PC-9 (cell line): ENCODE measurements at regions not wholly inside any gene's neighbourhood (a gene's known extent, or its start where the extent isn't known, plus 50 kb on each side); places are given as distances from the start of the nearest gene placed in this dataset.
"Not testable (repeated sequence)": the region's sequence is repeated elsewhere in the genome, so short reads cannot be mapped to it uniquely, and the experiment has no call there.

ENCODE experiments used
- BruUV-seq: library from RNA; stranded (reverse); fragments of 400-500 nt; replicated peaks from 2 replicates; lab custom pipeline; 2021; lab: Mats Ljungman, UMichigan
- CTCF ChIA-PET: fragments of 300-600 bp; sonication (Branson Sonifier 250); formaldehyde crosslinking; loops from one replicate; lab custom pipeline; 2022; ENCODE audit warnings: antibody characterized with exemption; lab: Charles Lee
- POLR2A ChIA-PET: fragments of 300-600 bp; sonication (Branson Sonifier 250); formaldehyde crosslinking; loops from one replicate; lab custom pipeline; 2022; ENCODE audit warnings: antibody characterized with exemption; ENCODE audit not compliant: unreplicated experiment; lab: Charles Lee
- DNase-seq, 2 experiments: peaks; one replicate each; pipeline versions ENCODE4 v3.0.0 to v3.0.0-alpha.2; 2015 to 2022; ENCODE audit warnings: mixed read lengths in 1 of 2
- H2AFZ ChIP-seq: fragments of 200-600 bp; sonication (generic); 2 replicates; pipeline ENCODE4 v1.8.1; 2017; ENCODE audit warnings: antibody characterized with exemption
- H3F3A ChIP-seq: fragments of 200-600 bp; sonication (generic); 2 replicates; pipeline ENCODE4 v1.8.1; 2017; ENCODE audit warnings: antibody characterized with exemption, mild to moderate bottlenecking, low read depth; ENCODE audit not compliant: insufficient read depth
- H3K27ac ChIP-seq: fragments of 200-600 bp; sonication (generic); 2 replicates; pipeline ENCODE4 v1.6.1; 2016; ENCODE audit warnings: mixed run types
- H3K27me3 ChIP-seq: fragments of 200-600 bp; sonication (generic); 2 replicates; pipeline ENCODE4 v1.6.1; 2016; ENCODE audit warnings: low read depth, mixed run types; ENCODE audit not compliant: insufficient read depth
- H3K36me3 ChIP-seq: fragments of 200-600 bp; sonication (generic); 2 replicates; pipeline ENCODE4 v1.6.1; 2016; ENCODE audit warnings: low read depth, mixed run types
- H3K4me1 ChIP-seq: fragments of 200-600 bp; sonication (generic); replicated peaks from 2 replicates; pipeline ENCODE4 v1.6.1; 2016; ENCODE audit warnings: mixed run types; ENCODE audit not compliant: insufficient read depth
- H3K4me2 ChIP-seq: fragments of 200-600 bp; sonication (generic); 2 replicates; pipeline ENCODE4 v1.6.1; 2017; ENCODE audit warnings: mixed run types
- H3K4me3 ChIP-seq: fragments of 200-600 bp; sonication (generic); 2 replicates; pipeline ENCODE4 v1.6.1; 2016; ENCODE audit warnings: mixed run types
- H3K79me2 ChIP-seq: fragments of 200-600 bp; sonication (generic); 2 replicates; pipeline ENCODE4 v1.6.1; 2017; ENCODE audit warnings: low read depth, mixed run types
- H3K9me2 ChIP-seq: fragments of 200-600 bp; sonication (generic); 2 replicates; pipeline ENCODE4 v1.8.1; 2017; ENCODE audit warnings: mild to moderate bottlenecking; ENCODE audit not compliant: insufficient read depth
- H3K9me3 ChIP-seq: fragments of 200-600 bp; sonication (generic); 2 replicates; pipeline ENCODE4 v1.8.1; 2016; ENCODE audit warnings: low read depth; ENCODE audit not compliant: insufficient read depth
- H4K20me1 ChIP-seq: fragments of 200-600 bp; sonication (generic); 2 replicates; pipeline ENCODE4 v1.8.1; 2017; ENCODE audit not compliant: insufficient read depth
- CTCF ChIP-seq: fragments of 200-600 bp; sonication (generic); conservative IDR thresholded peaks from 2 replicates; pipeline ENCODE4 v1.6.1; 2017; ENCODE audit warnings: mixed run types, antibody characterized with exemption, mild to moderate bottlenecking, moderate library complexity
- EZH2 ChIP-seq: fragments of 200-600 bp; sonication (generic); IDR thresholded peaks from 2 replicates; pipeline ENCODE4 v1.8.0; 2017; ENCODE audit warnings: antibody characterized with exemption, low read depth
- intact Hi-C: fragments of 100-400 bp; cut with micrococcal nuclease; formaldehyde crosslinking; loops from one replicate; pipeline ENCODE4 v1.10.0; 2022; ENCODE audit not compliant: unreplicated experiment

- BruUV-seq = no TSS peak
- no peaks in the 10 kb centered on the region for H3F3A ChIP-seq
- H3K9me2 ChIP-seq = no peaks in the 10 kb centered on the region
- CTCF ChIA-PET = no interaction called here
- H3K27ac ChIP-seq = no peak overlapping the region
- no peaks in the 10 kb centered on the region for H3K4me1 ChIP-seq
- DNase-seq = no peak
- TF ChIP-seq CTCF (no peak), EZH2 (no peak)
- H3K36me3 ChIP-seq = no peaks in the 10 kb centered on the region
- no peak overlapping the region for H3K4me3 ChIP-seq
- H3K79me2 ChIP-seq = no peaks in the 10 kb centered on the region
- no peaks in the 10 kb centered on the region for H4K20me1 ChIP-seq
- no peaks in the 10 kb centered on the region; the same call in 1 of the 2 replicates for H3K9me3 ChIP-seq
- intact Hi-C loops = no loop called here
- H2AFZ ChIP-seq = no peak overlapping the region
- POLR2A ChIA-PET = no interaction called here
- H3K27me3 ChIP-seq = no peaks in the 10 kb centered on the region
- H3K4me2 ChIP-seq = no peak overlapping the region
Measured at GRCh38 chr2:66153941-66154340, 281.0 kb upstream of the MEIS1 start.

GRCh38 chr2:66145490-66145889 is 289.4 kb upstream of the MEIS1 start:
- no peak overlapping the region for H2AFZ ChIP-seq
- H4K20me1 ChIP-seq = no peaks in the 10 kb centered on the region
- BruUV-seq = no TSS peak
- no peak overlapping the region for H3K4me2 ChIP-seq
- H3K4me3 ChIP-seq = no peak overlapping the region
- POLR2A ChIA-PET = no interaction called here
- no peak for DNase-seq
- H3K36me3 ChIP-seq = no peaks in the 10 kb centered on the region
- no peak overlapping the region for H3K27ac ChIP-seq
- no peaks in the 10 kb centered on the region for H3F3A ChIP-seq
- no peaks in the 10 kb centered on the region for H3K9me3 ChIP-seq
- H3K9me2 ChIP-seq = no peaks in the 10 kb centered on the region
- no peaks in the 10 kb centered on the region for H3K27me3 ChIP-seq
- no peaks in the 10 kb centered on the region for H3K4me1 ChIP-seq
- CTCF ChIA-PET = no interaction called here
- intact Hi-C loops = no loop called here
- TF ChIP-seq CTCF (no peak), EZH2 (no peak)
- no peaks in the 10 kb centered on the region for H3K79me2 ChIP-seq

- H3K9me2 ChIP-seq, H3K4me3 ChIP-seq, H3F3A ChIP-seq, intact Hi-C loops, H4K20me1 ChIP-seq, POLR2A ChIA-PET, CTCF ChIA-PET, H3K27ac ChIP-seq, H2AFZ ChIP-seq, H3K9me3 ChIP-seq, H3K36me3 ChIP-seq, BruUV-seq, H3K27me3 ChIP-seq, DNase-seq, H3K79me2 ChIP-seq, H3K4me2 ChIP-seq, H3K4me1 ChIP-seq: not testable (repeated sequence)
Measured at GRCh38 chr2:66144324-66144723, 290.6 kb upstream of the MEIS1 start.

- Histone ChIP-seq H3K27me3 (no peaks in the 10 kb centered on the region), H2AFZ (no peak overlapping the region), H3K4me2 (no peak overlapping the region), H3K27ac (no peak overlapping the region), H3K9me2 (no peaks in the 10 kb centered on the region), H3K79me2 (no peaks in the 10 kb centered on the region), H3K4me3 (no peak overlapping the region), H3F3A (no peaks in the 10 kb centered on the region), H3K36me3 (no peaks in the 10 kb centered on the region), H3K4me1 (no peaks in the 10 kb centered on the region), H3K9me3 (no peaks in the 10 kb centered on the region), H4K20me1 (no peaks in the 10 kb centered on the region)
- BruUV-seq = no TSS peak
- intact Hi-C loops = no loop called here
- CTCF ChIA-PET = no interaction called here
- POLR2A ChIA-PET = no interaction called here
- TF ChIP-seq CTCF (no peak), EZH2 (no peak)
- DNase-seq = no peak
Measured at GRCh38 chr2:66137606-66138130, 297.3 kb upstream of the MEIS1 start.
